VCaP (cell line): ENCODE measurements at regions not wholly inside any gene's neighbourhood (a gene's known extent, or its start where the extent isn't known, plus 50 kb on each side); places are given as distances from the start of the nearest gene placed in this dataset.

ENCODE experiments used
- H3K27ac ChIP-seq: fragments of 450-650 bp; 2 replicates; pipeline ENCODE4 v1.5.1; 2017
- CTCF ChIP-seq: fragments of 450-650 bp; conservative IDR thresholded peaks from 2 replicates; pipeline ENCODE4 v1.5.1; 2017; ENCODE audit warnings: mild to moderate bottlenecking, moderate library complexity

GRCh38 chr6:166010136-166010960, 157.3 kb downstream of the TBXT start:
- no peak for TF ChIP-seq CTCF
- no peak overlapping the region for H3K27ac ChIP-seq

- no peak overlapping the region for H3K27ac ChIP-seq
- TF ChIP-seq CTCF = no peak
Measured at GRCh38 chr6:166009385-166010031, 158.1 kb downstream of the TBXT start.

- no peak overlapping the region for H3K27ac ChIP-seq
- no peak for TF ChIP-seq CTCF
Measured at GRCh38 chr6:166008441-166009369, 158.9 kb downstream of the TBXT start.

- no peak for TF ChIP-seq CTCF
- no peak overlapping the region for H3K27ac ChIP-seq
Measured at GRCh38 chr6:166007349-166008263, 160.0 kb downstream of the TBXT start.

GRCh38 chr6:166006900-166007301, 160.8 kb downstream of the TBXT start:
- TF ChIP-seq CTCF = no peak
- H3K27ac ChIP-seq = no peak overlapping the region

- no peak for TF ChIP-seq CTCF
- H3K27ac ChIP-seq = no peak overlapping the region
Measured at GRCh38 chr6:166005944-166006899, 161.4 kb downstream of the TBXT start.
